ENCODE measurements at regions not wholly inside any gene's neighbourhood (a gene's known extent, or its start where the extent isn't known, plus 50 kb on each side); places are given as distances from the start of the nearest gene placed in this dataset.

DNA sequence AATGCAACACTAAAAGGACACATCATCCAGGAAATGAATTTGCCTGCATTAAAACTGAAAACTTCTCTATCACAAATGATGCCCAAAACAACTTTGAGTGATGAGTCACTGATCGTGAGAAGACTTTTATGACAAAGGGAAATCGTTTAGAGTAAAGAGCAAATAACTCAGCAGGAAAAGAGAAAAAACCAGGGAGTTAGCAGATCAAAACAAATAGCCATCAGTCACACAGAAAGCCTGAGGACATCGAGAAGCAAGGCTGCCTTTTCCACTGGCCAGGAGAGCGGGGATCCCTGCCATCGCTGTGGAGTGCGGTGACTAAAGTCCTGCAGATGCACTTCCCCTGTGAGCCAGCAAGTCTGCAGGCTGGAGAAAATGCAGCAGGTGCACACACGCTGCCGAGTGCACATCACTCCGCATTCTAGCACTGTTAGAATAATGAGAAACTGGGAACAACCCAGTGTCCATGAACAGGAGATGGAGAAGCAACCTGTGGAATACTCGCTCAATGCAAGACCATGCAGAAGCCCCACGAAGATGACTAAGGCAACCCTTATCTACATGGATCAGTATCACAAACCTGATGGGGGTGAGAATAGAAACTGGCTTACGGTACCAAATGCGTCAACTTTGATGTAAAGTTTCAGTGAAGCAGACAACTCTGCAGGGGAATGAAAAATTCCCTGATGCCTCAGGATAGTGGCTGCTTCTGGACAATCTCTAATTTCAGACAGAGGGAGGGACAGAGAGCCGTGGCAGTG is 86.4 kb downstream of the NSMCE3 start:
- no peak overlapping the region for H3K27ac Mint-ChIP-seq (ENCODE audit: unreplicated experiment)
- DNase-seq (ENCODE audit: low read depth, low spot score) = no peak
- H3K9me3 Mint-ChIP-seq = peaks cover 3% of the 10 kb centered on the region
- TF ChIP-seq, protein P1, sequence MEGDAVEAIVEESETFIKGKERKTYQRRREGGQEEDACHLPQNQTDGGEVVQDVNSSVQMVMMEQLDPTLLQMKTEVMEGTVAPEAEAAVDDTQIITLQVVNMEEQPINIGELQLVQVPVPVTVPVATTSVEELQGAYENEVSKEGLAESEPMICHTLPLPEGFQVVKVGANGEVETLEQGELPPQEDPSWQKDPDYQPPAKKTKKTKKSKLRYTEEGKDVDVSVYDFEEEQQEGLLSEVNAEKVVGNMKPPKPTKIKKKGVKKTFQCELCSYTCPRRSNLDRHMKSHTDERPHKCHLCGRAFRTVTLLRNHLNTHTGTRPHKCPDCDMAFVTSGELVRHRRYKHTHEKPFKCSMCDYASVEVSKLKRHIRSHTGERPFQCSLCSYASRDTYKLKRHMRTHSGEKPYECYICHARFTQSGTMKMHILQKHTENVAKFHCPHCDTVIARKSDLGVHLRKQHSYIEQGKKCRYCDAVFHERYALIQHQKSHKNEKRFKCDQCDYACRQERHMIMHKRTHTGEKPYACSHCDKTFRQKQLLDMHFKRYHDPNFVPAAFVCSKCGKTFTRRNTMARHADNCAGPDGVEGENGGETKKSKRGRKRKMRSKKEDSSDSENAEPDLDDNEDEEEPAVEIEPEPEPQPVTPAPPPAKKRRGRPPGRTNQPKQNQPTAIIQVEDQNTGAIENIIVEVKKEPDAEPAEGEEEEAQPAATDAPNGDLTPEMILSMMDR (conservative IDR thresholded peaks at IDR 0.05) = no peak
- H3K4me1 Mint-ChIP-seq = peaks cover 10% of the 10 kb centered on the region
- H3K36me3 Mint-ChIP-seq (ENCODE audit: low read depth) = no peaks in the 10 kb centered on the region
- H3K27me3 Mint-ChIP-seq (ENCODE audit: low read depth) = no peaks in the 10 kb centered on the region
- no peak overlapping the region for H3K4me3 Mint-ChIP-seq

DNA sequence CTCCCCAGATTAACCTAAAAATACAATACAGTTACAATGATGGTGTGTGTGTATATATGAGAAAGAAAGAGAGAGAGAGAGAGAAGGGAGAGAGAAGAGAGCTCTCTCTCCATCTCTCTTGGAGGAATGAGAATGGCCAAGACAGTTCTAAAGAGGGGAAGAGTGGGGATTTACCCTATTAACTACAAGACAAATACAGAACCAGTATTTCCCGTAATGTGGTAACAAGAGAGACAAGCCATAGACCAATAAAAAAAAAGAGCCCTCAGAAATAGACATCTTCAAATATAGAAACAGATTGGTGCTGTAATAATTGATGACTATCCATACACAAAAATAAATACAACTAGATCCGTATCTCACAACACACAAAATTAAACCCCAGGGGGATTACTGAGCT is 87.0 kb downstream of the NSMCE3 start:
- H3K36me3 Mint-ChIP-seq (ENCODE audit: low read depth) = no peaks in the 10 kb centered on the region
- peaks cover 3% of the 10 kb centered on the region for H3K9me3 Mint-ChIP-seq
- TF ChIP-seq, protein P1 (conservative IDR thresholded peaks at IDR 0.05) = no peak
- no peak overlapping the region for H3K4me3 Mint-ChIP-seq
- no peak for DNase-seq (ENCODE audit: low read depth, low spot score)
- H3K27me3 Mint-ChIP-seq (ENCODE audit: low read depth) = no peaks in the 10 kb centered on the region
- peaks cover 10% of the 10 kb centered on the region for H3K4me1 Mint-ChIP-seq
- no peak overlapping the region for H3K27ac Mint-ChIP-seq (ENCODE audit: unreplicated experiment)

DNA sequence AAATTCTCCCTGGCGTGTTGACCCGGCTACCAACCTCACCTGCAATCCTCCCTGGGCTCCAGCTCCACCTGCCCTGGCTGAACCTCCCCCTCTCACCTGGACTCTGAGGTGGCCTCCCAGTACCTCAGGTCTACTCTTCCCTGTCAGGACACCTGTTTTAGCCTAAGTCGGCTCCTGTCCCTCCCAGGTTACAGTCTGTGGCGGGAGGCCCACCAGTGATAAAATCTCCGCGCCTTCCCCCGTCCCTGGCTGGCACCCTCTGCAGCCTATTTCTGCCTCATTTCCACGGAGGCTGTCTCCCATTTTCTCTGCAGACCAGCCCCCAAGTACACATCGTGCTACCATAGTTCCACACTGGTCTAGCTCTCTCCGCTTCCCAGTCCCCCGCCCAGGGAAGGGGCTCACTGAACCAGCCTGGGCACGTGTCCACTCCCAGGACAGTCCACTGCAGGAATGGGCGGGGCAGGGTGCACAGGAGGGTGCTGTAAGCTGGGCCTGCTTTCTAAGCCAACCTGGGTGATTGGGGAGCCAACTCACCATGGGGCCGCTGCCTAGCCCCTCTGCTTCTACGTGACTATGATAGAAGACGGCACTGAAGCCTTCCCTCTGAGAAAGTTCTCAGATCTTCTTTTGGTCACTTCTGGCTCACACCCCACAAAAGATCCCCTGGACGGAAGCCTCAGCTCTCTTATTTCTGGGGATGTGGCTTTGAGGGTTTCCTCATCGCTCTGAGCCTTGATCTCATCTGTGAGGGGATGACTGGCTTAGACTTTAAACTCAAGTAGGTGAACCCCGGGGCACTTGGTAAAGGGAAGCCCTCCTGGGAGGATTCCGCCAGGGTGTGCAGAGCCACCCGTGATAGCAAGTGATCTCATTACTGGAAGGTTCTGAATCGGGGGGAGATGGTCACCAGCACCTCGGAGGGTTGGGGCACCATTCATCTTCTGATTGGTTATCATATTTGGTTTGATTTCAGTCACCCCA is 96.6 kb downstream of the NSMCE3 start:
- H3K9me3 Mint-ChIP-seq = no peaks in the 10 kb centered on the region
- DNase-seq (ENCODE audit: low read depth, low spot score) = no peak
- peaks cover 13% of the 10 kb centered on the region for H3K4me1 Mint-ChIP-seq
- H3K27ac Mint-ChIP-seq (ENCODE audit: unreplicated experiment) = no peak overlapping the region
- H3K27me3 Mint-ChIP-seq (ENCODE audit: low read depth) = no peaks in the 10 kb centered on the region
- TF ChIP-seq, protein P1 (conservative IDR thresholded peaks at IDR 0.05) = no peak
- H3K36me3 Mint-ChIP-seq (ENCODE audit: low read depth) = no peaks in the 10 kb centered on the region
- no peak overlapping the region for H3K4me3 Mint-ChIP-seq

DNA sequence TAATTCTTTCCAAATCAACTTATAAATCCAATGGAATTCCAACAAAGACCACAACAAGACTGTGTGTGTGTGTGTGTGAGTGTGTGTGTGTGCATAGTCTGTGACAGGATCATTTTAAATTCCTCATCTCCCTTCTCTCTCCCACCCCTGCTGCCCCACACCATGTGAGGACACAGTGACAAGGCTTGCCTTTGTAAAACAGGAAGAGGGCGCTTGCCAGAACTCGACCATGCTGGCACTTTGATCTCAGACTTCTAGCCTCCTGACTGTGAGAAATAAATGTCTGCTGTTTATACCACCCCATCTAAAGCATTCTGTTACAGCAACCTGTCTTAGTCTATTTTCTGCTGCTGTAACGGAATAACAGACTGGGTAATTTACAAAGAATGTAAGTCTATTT is 99.1 kb downstream of the NSMCE3 start:
- Mint-ChIP-seq H3K27ac (ENCODE audit: unreplicated experiment) (no peak overlapping the region), H3K27me3 (ENCODE audit: low read depth) (no peaks in the 10 kb centered on the region), H3K36me3 (ENCODE audit: low read depth) (no peaks in the 10 kb centered on the region), H3K9me3 (no peaks in the 10 kb centered on the region), H3K4me3 (no peak overlapping the region), H3K4me1 (peaks cover 13% of the 10 kb centered on the region)
- TF ChIP-seq, protein P1 (conservative IDR thresholded peaks at IDR 0.05) = no peak
- DNase-seq (ENCODE audit: low read depth, low spot score) = no peak

Measured in neural crest cell (in vitro differentiated cells).